Activated naive CD4-positive, alpha-beta T cell treated with anti-CD3 and anti-CD28 coated beads, Interleukin-2, amount 10 ng/mL, durations not matched to agents 7 days and 5 days (primary cell): ENCODE measurements at regions not wholly inside any gene's neighbourhood (a gene's known extent, or its start where the extent isn't known, plus 50 kb on each side); places are given as distances from the start of the nearest gene placed in this dataset.
A peak's percentile ranks its signal among the peaks of the same experiment; 100 is the strongest.

Experiments
- CTCF ChIA-PET: fragments of 350-600 bp; sonication (Branson Sonifier 250); formaldehyde crosslinking; loops from one replicate; lab custom pipeline; 2021; ENCODE audit warnings: antibody characterized with exemption; lab: Charles Lee
- DNase-seq: peaks from one replicate; pipeline ENCODE4 v3.0.0-alpha.2; 2020
- H3K27ac Mint-ChIP-seq: one replicate; pipeline ENCODE4 v1.8.0; 2021; ENCODE audit warnings: mild to moderate bottlenecking, moderate library complexity, mixed read lengths
- H3K27me3 Mint-ChIP-seq: one replicate; pipeline ENCODE4 v1.8.0; 2021; ENCODE audit warnings: mild to moderate bottlenecking, mixed read lengths
- H3K36me3 Mint-ChIP-seq: one replicate; pipeline ENCODE4 v1.8.0; 2021; ENCODE audit warnings: mixed read lengths
- H3K4me1 Mint-ChIP-seq: one replicate; pipeline ENCODE4 v1.8.0; 2021; ENCODE audit warnings: mixed read lengths
- H3K4me3 Mint-ChIP-seq: one replicate; pipeline ENCODE4 v1.8.0; 2021; ENCODE audit warnings: mild to moderate bottlenecking, moderate library complexity, mixed read lengths
- H3K9me3 Mint-ChIP-seq: one replicate; pipeline ENCODE4 v1.8.0; 2021; ENCODE audit warnings: mixed read lengths

GRCh38 chr1:29828526-29829447 is 592.5 kb downstream of the PTPRU start:
- H3K36me3 Mint-ChIP-seq: no peaks in the 10 kb centered on the region

GRCh38 chr1:29827801-29828525 is 591.6 kb downstream of the PTPRU start:
- no peaks in the 10 kb centered on the region for H3K4me1 Mint-ChIP-seq
- no peak overlapping the region for H3K27ac Mint-ChIP-seq
- no peaks in the 10 kb centered on the region for H3K27me3 Mint-ChIP-seq
- H3K4me3 Mint-ChIP-seq: no peak overlapping the region
- DNase-seq: no peak
- CTCF ChIA-PET: no interaction called here
- no peaks in the 10 kb centered on the region for H3K9me3 Mint-ChIP-seq
- H3K36me3 Mint-ChIP-seq: no peaks in the 10 kb centered on the region

More at GRCh38 chr1:29828526-29829447, 592.5 kb downstream of the PTPRU start:
- no peak overlapping the region for H3K4me3 Mint-ChIP-seq
- peak; percentile 11 for DNase-seq
- no peak overlapping the region for H3K27ac Mint-ChIP-seq
- no peaks in the 10 kb centered on the region for H3K4me1 Mint-ChIP-seq
- no peaks in the 10 kb centered on the region for H3K9me3 Mint-ChIP-seq
- H3K27me3 Mint-ChIP-seq: no peaks in the 10 kb centered on the region
- CTCF ChIA-PET: no interaction called here

GRCh38 chr1:29827237-29827750 is 591.0 kb downstream of the PTPRU start:
- H3K27me3 Mint-ChIP-seq: no peaks in the 10 kb centered on the region
- no peaks in the 10 kb centered on the region for H3K36me3 Mint-ChIP-seq
- H3K27ac Mint-ChIP-seq: no peak overlapping the region
- H3K9me3 Mint-ChIP-seq: no peaks in the 10 kb centered on the region
- DNase-seq: no peak
- H3K4me1 Mint-ChIP-seq: no peaks in the 10 kb centered on the region
- no peak overlapping the region for H3K4me3 Mint-ChIP-seq
- CTCF ChIA-PET: no interaction called here

- CTCF ChIA-PET: no interaction called here
- no peak overlapping the region for H3K27ac Mint-ChIP-seq
- H3K4me1 Mint-ChIP-seq: no peaks in the 10 kb centered on the region
- H3K4me3 Mint-ChIP-seq: no peak overlapping the region
- H3K27me3 Mint-ChIP-seq: no peaks in the 10 kb centered on the region
- no peaks in the 10 kb centered on the region for H3K36me3 Mint-ChIP-seq
- DNase-seq: no peak
- H3K9me3 Mint-ChIP-seq: no peaks in the 10 kb centered on the region
Observed at GRCh38 chr1:29826646-29827045, 590.3 kb downstream of the PTPRU start.

GRCh38 chr1:29825941-29826415 is 589.7 kb downstream of the PTPRU start:
- DNase-seq: no peak
- Mint-ChIP-seq H3K36me3 (no peaks in the 10 kb centered on the region), H3K9me3 (no peaks in the 10 kb centered on the region), H3K27ac (no peak overlapping the region), H3K27me3 (no peaks in the 10 kb centered on the region), H3K4me3 (no peak overlapping the region), H3K4me1 (no peaks in the 10 kb centered on the region)
- CTCF ChIA-PET: no interaction called here

- H3K9me3 Mint-ChIP-seq: no peaks in the 10 kb centered on the region
- no peaks in the 10 kb centered on the region for H3K4me1 Mint-ChIP-seq
- no peaks in the 10 kb centered on the region for H3K36me3 Mint-ChIP-seq
- H3K27me3 Mint-ChIP-seq: peaks cover under 1% of the 10 kb centered on the region
- CTCF ChIA-PET: no interaction called here
- H3K4me3 Mint-ChIP-seq: no peak overlapping the region
- DNase-seq: no peak
- no peak overlapping the region for H3K27ac Mint-ChIP-seq
Observed at GRCh38 chr1:29825274-29825940, 589.1 kb downstream of the PTPRU start.

- no peak for DNase-seq
- CTCF ChIA-PET: no interaction called here
- H3K36me3 Mint-ChIP-seq: no peaks in the 10 kb centered on the region
- H3K4me3 Mint-ChIP-seq: no peak overlapping the region
- H3K9me3 Mint-ChIP-seq: no peaks in the 10 kb centered on the region
- peaks cover 4% of the 10 kb centered on the region for H3K27me3 Mint-ChIP-seq
- H3K27ac Mint-ChIP-seq: no peak overlapping the region
- H3K4me1 Mint-ChIP-seq: no peaks in the 10 kb centered on the region
Observed at GRCh38 chr1:29824511-29825273, 588.4 kb downstream of the PTPRU start.

- no peak for DNase-seq
- Mint-ChIP-seq H3K4me3 (no peak overlapping the region), H3K36me3 (no peaks in the 10 kb centered on the region), H3K9me3 (no peaks in the 10 kb centered on the region), H3K27ac (no peak overlapping the region), H3K27me3 (peaks cover 4% of the 10 kb centered on the region), H3K4me1 (no peaks in the 10 kb centered on the region)
- CTCF ChIA-PET: no interaction called here
Observed at GRCh38 chr1:29824025-29824424, 587.7 kb downstream of the PTPRU start.

- CTCF ChIA-PET: no interaction called here
- Mint-ChIP-seq H3K27me3 (peaks cover 4% of the 10 kb centered on the region), H3K9me3 (no peaks in the 10 kb centered on the region), H3K36me3 (no peaks in the 10 kb centered on the region), H3K4me1 (no peaks in the 10 kb centered on the region), H3K4me3 (no peak overlapping the region), H3K27ac (no peak overlapping the region)
- DNase-seq: no peak
Observed at GRCh38 chr1:29823561-29823960, 587.2 kb downstream of the PTPRU start.

- no peak for DNase-seq
- H3K4me1 Mint-ChIP-seq: no peaks in the 10 kb centered on the region
- H3K36me3 Mint-ChIP-seq: no peaks in the 10 kb centered on the region
- no peak overlapping the region for H3K27ac Mint-ChIP-seq
- CTCF ChIA-PET: no interaction called here
- no peaks in the 10 kb centered on the region for H3K9me3 Mint-ChIP-seq
- peaks cover 4% of the 10 kb centered on the region for H3K27me3 Mint-ChIP-seq
- no peak overlapping the region for H3K4me3 Mint-ChIP-seq
Observed at GRCh38 chr1:29821605-29822004, 585.3 kb downstream of the PTPRU start.

GRCh38 chr1:29820401-29820800 is 584.1 kb downstream of the PTPRU start:
- no peaks in the 10 kb centered on the region for H3K4me1 Mint-ChIP-seq
- CTCF ChIA-PET: no interaction called here
- no peaks in the 10 kb centered on the region for H3K9me3 Mint-ChIP-seq
- H3K27me3 Mint-ChIP-seq: peaks cover 4% of the 10 kb centered on the region
- no peak overlapping the region for H3K4me3 Mint-ChIP-seq
- no peak overlapping the region for H3K27ac Mint-ChIP-seq
- H3K36me3 Mint-ChIP-seq: no peaks in the 10 kb centered on the region
- no peak for DNase-seq

GRCh38 chr1:29812408-29813135 is 576.2 kb downstream of the PTPRU start:
- no peaks in the 10 kb centered on the region for H3K36me3 Mint-ChIP-seq
- H3K9me3 Mint-ChIP-seq: no peaks in the 10 kb centered on the region
- CTCF ChIA-PET: no interaction called here
- H3K27ac Mint-ChIP-seq: no peak overlapping the region
- no peaks in the 10 kb centered on the region for H3K27me3 Mint-ChIP-seq
- H3K4me1 Mint-ChIP-seq: no peaks in the 10 kb centered on the region
- DNase-seq: no peak
- H3K4me3 Mint-ChIP-seq: no peak overlapping the region

- H3K27ac Mint-ChIP-seq: no peak overlapping the region
- no peaks in the 10 kb centered on the region for H3K4me1 Mint-ChIP-seq
- H3K36me3 Mint-ChIP-seq: no peaks in the 10 kb centered on the region
- H3K9me3 Mint-ChIP-seq: no peaks in the 10 kb centered on the region
- DNase-seq: no peak
- CTCF ChIA-PET: no interaction called here
- no peak overlapping the region for H3K4me3 Mint-ChIP-seq
- no peaks in the 10 kb centered on the region for H3K27me3 Mint-ChIP-seq
Observed at GRCh38 chr1:29811727-29812407, 575.5 kb downstream of the PTPRU start.
